GM19463 (cell line): ENCODE measurements at regions not wholly inside any gene's neighbourhood (a gene's known extent, or its start where the extent isn't known, plus 50 kb on each side); places are given as distances from the start of the nearest gene placed in this dataset.
"Not testable (repeated sequence)": the region's sequence is repeated elsewhere in the genome, so short reads cannot be mapped to it uniquely, and the experiment has no call there.

Source experiments
- ATAC-seq: cut with Tn5 transposase; IDR thresholded peaks from one replicate; pipeline ENCODE4 v1.9.1; 2021; ENCODE audit warnings: mild to moderate bottlenecking, moderate library complexity; ENCODE audit not compliant: unreplicated experiment

DNA sequence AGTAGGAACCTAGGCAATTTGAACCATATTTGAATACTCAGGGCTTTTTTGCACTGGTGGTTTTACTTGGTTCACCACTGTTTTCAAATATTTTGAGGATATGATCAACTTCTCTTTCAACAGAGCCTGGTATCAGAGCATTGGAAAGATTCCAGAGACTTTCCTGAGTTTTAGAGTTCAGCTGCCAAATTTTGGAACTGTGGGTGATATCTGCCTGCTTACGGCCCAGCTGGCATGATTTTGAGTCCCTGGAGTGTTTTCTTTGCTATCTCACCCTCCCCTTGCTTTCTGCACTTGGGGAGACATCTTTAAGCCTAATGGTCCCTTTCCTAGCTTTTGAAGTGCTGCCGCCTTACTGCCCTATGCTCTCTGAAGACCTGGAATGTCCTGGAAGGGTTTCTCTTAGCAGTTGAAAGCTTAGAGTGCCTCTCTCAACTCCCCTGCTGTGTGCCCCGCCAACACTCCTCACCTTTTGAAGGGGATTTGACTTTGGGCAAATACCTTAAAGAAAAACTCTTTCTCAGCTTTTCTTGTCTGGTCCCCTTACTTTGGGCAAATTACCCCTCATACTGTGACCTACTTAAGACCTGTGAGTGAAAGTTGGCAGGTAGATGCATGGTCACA, 539.1 kb downstream of the MFSD1 start:
- no peak for ATAC-seq

DNA sequence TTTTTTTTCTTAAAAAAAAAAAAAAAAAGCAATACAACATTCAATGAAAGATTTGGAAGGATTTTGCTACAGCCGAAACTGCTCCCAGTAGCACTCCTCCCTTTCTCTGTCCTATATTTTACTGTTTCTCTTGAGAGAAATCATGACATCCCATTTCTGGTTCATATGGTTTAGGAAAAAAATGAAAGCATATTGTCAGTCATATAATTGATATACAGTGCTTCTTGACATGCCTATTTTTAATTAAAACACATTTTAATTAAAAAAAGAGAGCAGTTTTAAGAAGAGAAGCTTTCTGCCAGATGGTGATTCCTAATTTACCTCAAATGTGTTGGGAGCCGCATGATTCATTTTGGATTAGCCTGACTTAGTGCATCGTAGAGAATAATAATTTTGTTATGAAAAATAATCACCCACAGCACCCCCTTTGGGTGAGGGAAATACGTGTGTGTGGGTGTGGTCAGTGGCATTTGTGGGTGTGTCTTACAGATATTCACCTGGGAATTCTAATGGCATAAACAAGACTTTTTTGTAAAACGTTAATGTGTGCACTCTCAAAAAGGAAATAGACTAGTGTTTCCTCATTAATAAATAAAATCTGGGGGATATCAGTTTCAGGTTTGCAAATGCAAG, 544.5 kb downstream of the MFSD1 start:
- ATAC-seq: no peak

GRCh38 chr3:159348431-159348830, 546.6 kb downstream of the MFSD1 start:
- ATAC-seq: no peak

GRCh38 chr3:159356606-159357005, 554.8 kb downstream of the MFSD1 start:
- ATAC-seq: peak; percentile 63

- ATAC-seq: no peak
Measured at GRCh38 chr3:159364511-159364910, 562.7 kb downstream of the MFSD1 start.

- no peak for ATAC-seq
Measured at GRCh38 chr3:159366476-159366875, 564.6 kb downstream of the MFSD1 start.

DNA sequence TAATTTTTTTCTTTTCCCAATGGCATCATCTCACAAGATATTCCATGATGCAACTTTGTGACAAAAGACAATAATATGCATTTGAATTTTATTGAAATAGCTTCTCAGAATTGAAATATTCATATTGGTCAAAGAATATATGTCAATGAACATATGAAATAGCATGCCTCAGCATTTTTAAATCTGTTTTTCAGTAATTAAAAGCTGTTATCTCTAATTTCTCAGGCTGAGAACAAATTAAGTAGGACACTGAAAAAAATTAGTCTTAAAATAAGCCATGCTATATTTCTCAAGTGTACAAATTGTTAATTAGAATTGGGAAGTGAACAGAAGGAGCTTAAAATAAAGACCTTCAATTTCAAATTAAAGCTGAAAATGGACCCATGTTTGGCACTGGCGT, 570.1 kb downstream of the MFSD1 start:
- ATAC-seq: no peak

DNA sequence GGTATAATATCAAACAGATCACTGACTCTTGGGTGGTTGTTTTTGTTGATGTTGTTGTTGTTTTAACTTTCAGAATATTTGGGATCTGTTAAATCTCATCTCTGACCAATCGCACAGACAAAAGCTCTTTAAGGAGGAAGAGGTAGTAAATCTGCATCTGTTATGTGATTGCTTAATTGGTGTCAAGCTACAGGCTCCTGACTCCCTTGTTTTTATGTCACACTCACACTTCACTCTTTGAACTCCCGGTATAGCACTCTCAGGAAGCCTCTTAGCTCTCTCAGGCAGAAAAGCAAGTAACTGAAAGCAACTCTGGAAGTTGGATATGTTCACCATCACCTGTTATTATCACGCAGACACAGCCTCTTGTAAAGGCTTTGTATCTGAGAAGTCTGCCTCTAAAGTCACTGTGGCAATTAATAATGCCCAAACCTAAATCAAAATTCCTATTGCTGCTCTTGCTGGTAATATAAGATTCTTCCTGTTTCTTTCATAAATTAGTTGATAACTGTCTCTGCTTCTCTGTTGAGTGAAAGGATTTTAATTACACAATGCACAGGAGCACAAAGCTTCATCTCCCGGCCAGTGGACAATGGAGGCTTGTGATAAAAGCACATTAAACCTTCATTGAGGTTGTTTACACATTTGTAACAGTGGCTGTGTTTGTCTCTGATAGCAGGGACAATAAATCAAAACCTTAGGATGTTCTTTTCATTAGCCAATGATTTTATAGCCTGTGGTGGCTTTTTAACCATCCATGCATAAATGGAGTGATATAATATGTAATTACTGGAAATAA, 576.7 kb downstream of the MFSD1 start:
- no peak for ATAC-seq

DNA sequence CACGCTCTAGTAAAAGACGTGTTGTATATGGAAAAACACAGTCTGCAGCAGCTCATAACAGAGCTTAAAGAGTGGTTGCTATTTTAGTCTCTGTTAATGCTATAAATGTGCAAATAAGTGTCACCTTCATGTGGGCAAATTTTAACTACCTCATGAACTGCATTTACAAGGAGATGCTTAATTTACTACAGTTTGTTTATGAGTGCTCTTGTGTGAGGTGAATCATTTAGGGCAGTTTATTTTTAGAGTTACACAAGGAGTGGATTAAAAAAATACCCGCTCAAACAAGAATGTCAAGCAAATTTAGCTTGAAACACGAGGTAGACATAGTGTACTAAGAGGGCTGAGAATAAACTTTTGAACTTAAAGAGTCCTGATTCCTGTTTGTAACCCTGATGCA, 579.0 kb downstream of the MFSD1 start:
- ATAC-seq: no peak

DNA sequence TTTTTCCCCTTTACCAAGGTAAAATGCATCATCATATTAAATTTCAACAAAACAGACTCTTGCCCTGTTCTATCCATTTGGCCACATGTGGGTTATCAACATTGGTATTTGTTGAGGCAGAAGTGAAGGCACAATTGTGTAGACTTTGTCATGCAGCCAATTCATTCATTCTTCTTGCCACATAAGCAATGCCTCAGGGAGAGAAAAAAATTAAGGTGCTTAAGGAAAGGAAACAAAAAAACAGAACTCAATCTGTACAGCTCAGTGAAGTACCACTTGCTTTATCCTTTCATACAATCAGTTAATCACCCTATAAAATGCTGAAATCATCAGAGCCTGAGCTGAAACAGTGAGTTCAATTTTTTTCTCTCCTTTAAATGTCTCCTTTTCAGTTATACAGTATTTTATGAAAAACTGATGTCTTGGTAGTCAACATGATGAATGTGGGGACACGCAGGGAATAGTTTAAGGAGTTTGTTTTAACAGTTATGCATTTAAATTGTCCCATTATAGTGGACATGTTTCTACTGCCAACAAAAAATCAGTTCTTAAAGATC, 588.9 kb downstream of the MFSD1 start:
- no peak for ATAC-seq

DNA sequence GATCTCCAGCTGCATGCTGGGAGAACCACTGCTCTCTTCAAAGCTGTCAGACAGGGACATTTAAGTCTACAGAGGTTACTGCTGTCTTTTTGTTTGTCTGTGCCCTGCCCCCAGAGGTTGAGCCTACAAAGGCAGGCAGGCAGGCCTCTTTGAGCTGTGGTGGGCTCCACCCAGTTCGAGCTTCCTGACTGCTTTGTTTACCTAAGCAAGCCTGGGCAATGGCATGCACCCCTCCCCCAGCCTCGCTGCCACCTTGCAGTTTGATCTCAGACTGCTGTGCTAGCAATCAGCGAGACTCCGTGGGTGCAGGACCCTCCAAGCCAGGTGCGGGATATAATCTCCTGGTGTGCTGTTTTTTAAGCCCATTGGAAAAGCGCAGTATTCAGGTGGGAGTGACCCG, 591.0 kb upstream of the IL12A start:
- not testable (repeated sequence) for ATAC-seq

DNA sequence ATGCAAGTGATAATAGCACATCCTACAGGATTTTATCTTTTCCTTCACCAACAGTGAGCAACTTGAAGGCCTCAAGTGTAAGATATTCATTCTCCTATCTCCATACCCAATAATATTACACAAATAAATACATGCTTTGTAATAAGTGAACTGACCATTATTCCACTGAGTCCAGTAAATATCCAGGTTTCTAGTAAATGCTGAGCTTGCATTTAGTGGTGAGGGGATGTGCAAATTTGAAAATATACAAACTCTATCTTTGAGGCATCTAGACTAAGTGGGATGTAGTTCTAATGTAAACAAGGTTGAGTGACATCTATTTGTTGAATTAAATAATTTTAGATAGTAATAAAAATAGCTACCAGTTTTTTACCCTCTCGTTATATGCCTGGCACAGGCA, 587.6 kb upstream of the IL12A start:
- no peak for ATAC-seq

GRCh38 chr3:159409711-159410110, 578.9 kb upstream of the IL12A start:
- not testable (repeated sequence) for ATAC-seq

- no peak for ATAC-seq
Measured at GRCh38 chr3:159413319-159413718, 575.3 kb upstream of the IL12A start.

GRCh38 chr3:159416856-159417255, 571.8 kb upstream of the IL12A start:
- ATAC-seq: no peak

DNA sequence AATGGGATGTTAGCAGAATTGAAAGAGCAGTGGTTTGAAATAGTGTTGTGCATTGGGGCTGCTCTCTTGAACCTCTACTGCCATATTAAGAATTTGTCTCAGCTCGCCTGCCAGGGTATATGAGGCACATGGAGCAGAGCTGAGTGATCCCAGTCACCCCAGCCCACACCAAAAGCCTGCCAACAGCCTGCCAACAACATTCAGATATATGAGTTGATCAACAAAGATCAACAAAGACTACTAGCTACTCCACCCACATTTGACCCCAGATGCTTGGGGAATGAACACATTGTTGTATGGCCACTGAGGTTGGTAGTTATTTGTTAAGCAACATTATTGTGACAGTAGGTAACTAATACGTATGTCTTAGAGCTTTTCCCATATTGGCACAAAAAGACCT, 570.9 kb upstream of the IL12A start:
- ATAC-seq: no peak

- ATAC-seq: no peak
Measured at GRCh38 chr3:159418571-159419526, 569.8 kb upstream of the IL12A start.

DNA sequence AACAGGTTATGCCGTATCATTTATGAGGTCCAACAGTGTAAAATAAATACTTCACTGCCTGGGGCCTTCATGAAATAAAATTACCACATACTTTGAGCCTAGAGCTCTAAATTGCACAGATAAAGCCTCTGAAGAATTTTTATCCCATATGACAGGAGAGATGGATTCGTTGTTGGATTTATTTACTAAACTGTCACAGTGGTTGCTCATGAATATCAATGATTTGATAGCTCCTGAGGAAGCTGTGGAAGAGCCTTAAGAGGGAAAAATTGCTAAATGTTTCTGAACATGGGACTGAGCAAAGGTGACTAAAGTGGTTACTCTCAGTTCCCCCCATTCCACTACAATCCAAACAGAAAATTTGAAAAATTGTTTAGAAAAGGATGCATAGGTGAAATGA, 558.9 kb upstream of the IL12A start:
- no peak for ATAC-seq

GRCh38 chr3:159432682-159433340, 555.8 kb upstream of the IL12A start:
- no peak for ATAC-seq

DNA sequence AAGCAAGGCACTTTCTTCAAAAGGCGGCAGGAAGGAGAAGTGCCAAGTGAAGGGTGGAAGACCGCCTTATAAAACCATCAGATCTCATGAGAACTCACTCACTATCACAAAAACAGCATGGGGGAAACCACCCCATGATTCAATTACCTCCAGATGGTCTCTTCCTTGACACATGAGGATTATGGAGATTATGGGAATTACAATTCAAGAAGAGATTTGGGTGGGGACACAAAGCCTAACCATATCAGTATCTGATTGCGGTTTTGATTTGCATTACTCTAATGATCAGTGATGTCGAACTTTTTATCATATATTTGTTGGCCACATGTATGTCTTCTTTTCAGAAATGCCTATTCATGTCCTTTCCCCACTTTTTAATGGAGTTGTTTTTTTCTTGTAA, 549.3 kb upstream of the IL12A start:
- no peak for ATAC-seq
